Fibroblast of lung (primary cell): ENCODE measurements at regions not wholly inside any gene's neighbourhood (a gene's known extent, or its start where the extent isn't known, plus 50 kb on each side); places are given as distances from the start of the nearest gene placed in this dataset.

ENCODE experiments used
- DNase-seq, 2 donors: peaks; one replicate each; pipeline versions ENCODE4 v3.0.0 to v3.0.0-alpha.2; 2010; ENCODE audit warnings: low read depth in 2 of 2
- H2AFZ ChIP-seq: 2 replicates; pipeline ENCODE4 v1.5.1; 2012; ENCODE audit warnings: low read length, control low read depth, inconsistent platforms
- H3K27ac ChIP-seq: 2 replicates; pipeline ENCODE4 v1.5.1; 2011; ENCODE audit warnings: low read length, control low read depth; ENCODE audit not compliant: insufficient read depth
- H3K27me3 ChIP-seq: 2 replicates; pipeline ENCODE4 v1.5.1; 2011; ENCODE audit warnings: mild to moderate bottlenecking, low read length; ENCODE audit not compliant: control insufficient read depth, insufficient read depth
- H3K36me3 ChIP-seq: 2 replicates; pipeline ENCODE4 v1.5.1; 2011; ENCODE audit warnings: low read length; ENCODE audit not compliant: control insufficient read depth, insufficient read depth
- H3K4me1 ChIP-seq: 2 replicates; pipeline ENCODE4 v1.5.1; 2011; ENCODE audit warnings: low read length; ENCODE audit not compliant: control insufficient read depth, insufficient read depth; ENCODE audit errors: extremely low read depth
- H3K4me2 ChIP-seq: 2 replicates; pipeline ENCODE4 v1.5.1; 2011; ENCODE audit warnings: low read length, control low read depth; ENCODE audit not compliant: insufficient read depth; ENCODE audit errors: extremely low read depth
- H3K4me3 ChIP-seq, 4 experiments: fragments of 200-600 bp in 1 of 4; sonication (generic) in 1 of 4; replicated peaks in 1 of 4; 2 replicates each; pipeline ENCODE4 v1.5.1; 2011 to 2016; ENCODE audit warnings: low read length in 4 of 4, low read depth in 3 of 4, mild to moderate bottlenecking in 3 of 4, control low read depth in 2 of 4, inconsistent platforms in 1 of 4, mixed read lengths in 1 of 4; ENCODE audit not compliant: insufficient read depth in 1 of 4; ENCODE audit errors: control extremely low read depth in 1 of 4
- H3K79me2 ChIP-seq: 2 replicates; pipeline ENCODE4 v1.5.1; 2012; ENCODE audit warnings: mild to moderate bottlenecking, low read length, inconsistent platforms; ENCODE audit not compliant: control insufficient read depth, insufficient read depth
- H3K9ac ChIP-seq: 2 replicates; pipeline ENCODE4 v1.5.1; 2011; ENCODE audit warnings: mild to moderate bottlenecking, low read length, control low read depth; ENCODE audit not compliant: insufficient read depth
- H3K9me3 ChIP-seq: 2 replicates; pipeline ENCODE4 v1.5.1; 2012; ENCODE audit warnings: low read depth, low read length; ENCODE audit not compliant: control insufficient read depth, insufficient read depth
- H4K20me1 ChIP-seq: 2 replicates; pipeline ENCODE4 v1.5.1; 2011; ENCODE audit warnings: low read length; ENCODE audit not compliant: control insufficient read depth, insufficient read depth; ENCODE audit errors: extremely low read depth
- EZH2 ChIP-seq: IDR thresholded peaks from 2 replicates; pipeline ENCODE4 v1.5.1; 2012; ENCODE audit warnings: low read length, control low read depth, mild to moderate bottlenecking; ENCODE audit errors: missing control alignments
- TF ChIP-seq, protein P1 (sequence below), 2 donors: IDR thresholded peaks in 1 of 2; conservative IDR thresholded peaks in 1 of 2; 1 replicate in 1 of 2; 2 replicates in 1 of 2; pipeline ENCODE4 v1.5.1; 2011 to 2012; ENCODE audit warnings: low read length in 2 of 2, control low read depth in 1 of 2, inconsistent platforms in 1 of 2, low read depth in 1 of 2, mild to moderate bottlenecking in 1 of 2

DNA sequence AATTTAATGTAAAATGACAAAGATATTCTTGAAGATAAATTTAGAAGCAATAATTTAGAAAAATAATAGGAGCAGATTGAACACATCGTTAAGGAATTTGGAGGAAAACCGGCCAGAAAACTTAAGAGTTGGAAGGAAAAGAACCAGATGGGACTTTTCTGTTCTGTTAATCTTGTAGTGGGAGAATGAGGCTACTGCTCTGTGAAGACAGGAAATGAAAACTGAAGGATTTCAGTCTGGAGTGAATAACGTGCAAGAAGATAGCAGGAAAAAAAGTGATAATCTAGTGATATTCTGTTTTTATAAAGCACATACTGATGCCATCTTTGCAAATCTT lies 74.2 kb downstream of the DPPA2 start:
- no peak overlapping the region for H2AFZ ChIP-seq
- H3K4me1 ChIP-seq: no peaks in the 10 kb centered on the region
- H3K27ac ChIP-seq: no peak overlapping the region
- DNase-seq: peak in 1 of 2 donors; percentile 9
- H3K4me3 ChIP-seq: no peak overlapping the region
- no peak overlapping the region for H3K9ac ChIP-seq
- no peak overlapping the region for H3K4me2 ChIP-seq
- H3K9me3 ChIP-seq: no peaks in the 10 kb centered on the region
- H3K36me3 ChIP-seq: no peaks in the 10 kb centered on the region
- no peaks in the 10 kb centered on the region for H4K20me1 ChIP-seq
- no peaks in the 10 kb centered on the region for H3K79me2 ChIP-seq
- TF ChIP-seq, protein P1, sequence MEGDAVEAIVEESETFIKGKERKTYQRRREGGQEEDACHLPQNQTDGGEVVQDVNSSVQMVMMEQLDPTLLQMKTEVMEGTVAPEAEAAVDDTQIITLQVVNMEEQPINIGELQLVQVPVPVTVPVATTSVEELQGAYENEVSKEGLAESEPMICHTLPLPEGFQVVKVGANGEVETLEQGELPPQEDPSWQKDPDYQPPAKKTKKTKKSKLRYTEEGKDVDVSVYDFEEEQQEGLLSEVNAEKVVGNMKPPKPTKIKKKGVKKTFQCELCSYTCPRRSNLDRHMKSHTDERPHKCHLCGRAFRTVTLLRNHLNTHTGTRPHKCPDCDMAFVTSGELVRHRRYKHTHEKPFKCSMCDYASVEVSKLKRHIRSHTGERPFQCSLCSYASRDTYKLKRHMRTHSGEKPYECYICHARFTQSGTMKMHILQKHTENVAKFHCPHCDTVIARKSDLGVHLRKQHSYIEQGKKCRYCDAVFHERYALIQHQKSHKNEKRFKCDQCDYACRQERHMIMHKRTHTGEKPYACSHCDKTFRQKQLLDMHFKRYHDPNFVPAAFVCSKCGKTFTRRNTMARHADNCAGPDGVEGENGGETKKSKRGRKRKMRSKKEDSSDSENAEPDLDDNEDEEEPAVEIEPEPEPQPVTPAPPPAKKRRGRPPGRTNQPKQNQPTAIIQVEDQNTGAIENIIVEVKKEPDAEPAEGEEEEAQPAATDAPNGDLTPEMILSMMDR (conservative IDR thresholded peaks at IDR 0.05 in 1 of 2, IDR thresholded peaks at IDR 0.05 in 1 of 2; ENCODE audit: low read depth in 1 of 2, low read length in 2 of 2): no peak
- TF ChIP-seq EZH2: no peak
- H3K27me3 ChIP-seq: no peaks in the 10 kb centered on the region
